ENCODE measurements at regions not wholly inside any gene's neighbourhood (a gene's known extent, or its start where the extent isn't known, plus 50 kb on each side); places are given as distances from the start of the nearest gene placed in this dataset.

- Histone ChIP-seq H3K9me3 (no peaks in the 10 kb centered on the region), H3K4me1 (no peaks in the 10 kb centered on the region), H3K27ac (no peak overlapping the region), H3K4me2 (no peak overlapping the region), H3K4me3 (no peak overlapping the region)
- FAIRE-seq: no peak
- TF ChIP-seq EP300 (IDR thresholded peaks at IDR 0.05): no peak
- TF ChIP-seq MAZ (IDR thresholded peaks at IDR 0.05; ENCODE audit: borderline replicate concordance, low read depth, low read length): no peak
- TF ChIP-seq RARB (CRISPR knock-in tag; IDR thresholded peaks at IDR 0.05): no peak
- TF ChIP-seq ESRRA (IDR thresholded peaks at IDR 0.05; ENCODE audit: borderline replicate concordance, low read length): no peak
- no peak for TF ChIP-seq FOSL2 (IDR thresholded peaks at IDR 0.05)
- no peak for TF ChIP-seq FOSL2 (CRISPR knock-in tag; IDR thresholded peaks at IDR 0.05)
- no peak for TF ChIP-seq NR3C1 (IDR thresholded peaks at IDR 0.05)
- no peak for TF ChIP-seq EHF (CRISPR knock-in tag; IDR thresholded peaks at IDR 0.05)
- no peak for TF ChIP-seq RAD21 (conservative IDR thresholded peaks at IDR 0.05 in 1 of 2, IDR thresholded peaks at IDR 0.05 in 1 of 2)
- no peak for TF ChIP-seq RFX5 (IDR thresholded peaks at IDR 0.05)
- no peak for TF ChIP-seq POLR2A (IDR thresholded peaks at IDR 0.05; ENCODE audit: low read length)
- TF ChIP-seq CEBPB (IDR thresholded peaks at IDR 0.05): no peak
- POLR2A ChIA-PET: no interaction called here
- no peak for ATAC-seq
- CTCF ChIA-PET: no interaction called here
- DNase-seq (ENCODE audit: low read depth in 1 of 2, low spot score in 1 of 2): no peak
These were observed 946.8 kb upstream of the POT1 start for GRCh38 chr7:125876431-125876830.

- DNase-seq (ENCODE audit: low read depth in 1 of 2, low spot score in 1 of 2) (no peak), ATAC-seq (no peak), FAIRE-seq (no peak)
- Histone ChIP-seq H3K4me1 (no peaks in the 10 kb centered on the region), H3K27ac (no peak overlapping the region), H3K9me3 (no peaks in the 10 kb centered on the region), H3K4me3 (no peak overlapping the region), H3K4me2 (no peak overlapping the region)
- POLR2A ChIA-PET: no interaction called here
- TF ChIP-seq NFE2L2 (conservative IDR thresholded peaks at IDR 0.05; ENCODE audit: low read length) (no peak), HOXB13 (CRISPR knock-in tag; IDR thresholded peaks at IDR 0.05; ENCODE audit: low read depth) (no peak), BCL3 (IDR thresholded peaks at IDR 0.05) (no peak), JUNB (IDR thresholded peaks at IDR 0.05) (no peak), ESRRA (IDR thresholded peaks at IDR 0.05; ENCODE audit: borderline replicate concordance, low read length) (no peak), ELK1 (IDR thresholded peaks at IDR 0.05; ENCODE audit: low read depth, low read length) (no peak), TP53 (CRISPR knock-in tag; IDR thresholded peaks at IDR 0.05) (no peak), HOXA7 (CRISPR knock-in tag; IDR thresholded peaks at IDR 0.05) (no peak), ZSCAN20 (CRISPR knock-in tag; IDR thresholded peaks at IDR 0.05) (no peak), CHD2 (IDR thresholded peaks at IDR 0.05; ENCODE audit: low read length, partially characterized antibody) (no peak), MAZ (IDR thresholded peaks at IDR 0.05; ENCODE audit: borderline replicate concordance, low read depth, low read length) (no peak), NR3C1 (IDR thresholded peaks at IDR 0.05) (no peak), CBX8 (IDR thresholded peaks at IDR 0.05) (no peak), HMGXB4 (CRISPR knock-in tag; IDR thresholded peaks at IDR 0.05; ENCODE audit: borderline replicate concordance) (no peak), MAX (IDR thresholded peaks at IDR 0.05) (no peak), EHF (CRISPR knock-in tag; IDR thresholded peaks at IDR 0.05) (no peak), RFX5 (IDR thresholded peaks at IDR 0.05) (no peak), FOSL2 (IDR thresholded peaks at IDR 0.05) (no peak), FOSL2 (CRISPR knock-in tag; IDR thresholded peaks at IDR 0.05) (no peak), REST (IDR thresholded peaks at IDR 0.05) (no peak), POLR2A (IDR thresholded peaks at IDR 0.05; ENCODE audit: low read length) (no peak)
- CTCF ChIA-PET: interaction anchor here (0.9 kb wide), 1 partner anchor 9 kb away, joined by 3 read pairs; no protein-coding TSS in a partner anchor
These were observed 941.8 kb upstream of the POT1 start for GRCh38 chr7:125871431-125871830.
